GM18907 (cell line): ENCODE measurements at regions not wholly inside any gene's neighbourhood (a gene's known extent, or its start where the extent isn't known, plus 50 kb on each side); places are given as distances from the start of the nearest gene placed in this dataset.
A peak's percentile ranks its signal among the peaks of the same experiment; 100 is the strongest.
"Not testable (repeated sequence)": the region's sequence is repeated elsewhere in the genome, so short reads cannot be mapped to it uniquely, and the experiment has no call there.

Experiments
- ATAC-seq: cut with Tn5 transposase; IDR thresholded peaks from one replicate; pipeline ENCODE4 v1.9.1; 2021; ENCODE audit warnings: mild to moderate bottlenecking, moderate library complexity; ENCODE audit not compliant: unreplicated experiment

DNA sequence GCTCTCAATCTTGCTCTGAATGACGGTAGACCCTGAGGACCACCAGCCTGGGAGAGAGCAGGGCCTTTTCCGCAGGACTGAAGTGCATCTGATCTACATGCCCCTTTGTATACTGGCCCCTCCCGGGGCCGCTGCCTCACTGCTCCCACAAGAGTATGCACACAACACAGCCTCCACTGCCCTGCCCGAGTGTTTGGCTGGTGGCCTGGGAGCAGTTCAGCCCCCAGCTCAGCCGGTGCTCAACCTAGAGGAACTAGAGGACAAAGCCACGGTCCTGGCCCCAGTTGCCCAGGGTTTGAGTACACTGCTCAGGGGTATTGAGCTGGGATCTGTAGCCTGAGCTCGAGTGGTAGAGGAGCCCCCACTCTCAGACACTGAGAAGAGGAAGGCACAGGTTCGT, 118.9 kb upstream of the CAB39 start:
- ATAC-seq, result no peak

DNA sequence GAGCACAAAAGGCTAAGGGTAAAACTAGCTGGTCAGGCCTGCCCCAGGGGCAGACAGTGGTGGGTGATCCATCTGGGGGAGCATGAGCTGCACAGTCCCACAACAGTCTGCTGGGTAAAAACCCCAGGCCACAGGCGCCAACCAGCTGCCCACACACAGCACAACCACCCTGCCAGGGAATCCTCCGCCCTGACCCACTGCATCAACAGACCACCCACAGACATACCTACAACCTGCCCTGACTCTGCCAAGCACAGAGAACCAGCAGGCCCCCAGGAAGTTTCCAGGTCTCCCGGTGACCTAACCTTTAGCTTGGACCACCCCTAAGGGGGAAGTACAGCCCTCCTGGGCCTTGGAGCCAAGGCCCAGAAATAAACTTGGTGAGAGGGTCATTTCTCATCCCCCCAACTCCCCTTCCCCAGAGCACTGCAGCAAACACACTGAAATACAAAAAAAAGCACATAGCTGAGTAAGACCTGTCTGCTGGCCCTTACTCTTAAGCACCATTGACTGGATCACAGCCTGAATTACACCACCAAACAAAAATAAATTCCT, 118.3 kb upstream of the CAB39 start:
- no peak for ATAC-seq

DNA sequence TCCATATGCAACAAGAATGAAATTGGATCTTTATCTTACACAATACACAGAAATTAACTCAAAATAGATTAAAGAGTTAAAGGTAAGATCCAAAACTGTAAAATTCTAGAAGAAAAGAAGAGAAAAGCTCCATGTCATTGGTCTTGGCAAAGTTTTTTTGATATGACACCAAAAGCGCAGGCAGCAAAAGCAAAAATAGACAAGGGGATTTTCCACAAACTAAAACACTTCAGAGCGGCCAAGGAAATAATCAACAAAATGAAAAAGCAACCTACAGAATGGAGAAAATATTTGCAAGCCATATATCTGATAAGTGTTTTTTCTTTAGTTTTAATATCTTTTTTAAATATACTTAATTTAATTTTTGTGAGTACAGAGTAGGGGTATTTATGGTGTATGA, 112.8 kb upstream of the CAB39 start:
- ATAC-seq, result no peak

DNA sequence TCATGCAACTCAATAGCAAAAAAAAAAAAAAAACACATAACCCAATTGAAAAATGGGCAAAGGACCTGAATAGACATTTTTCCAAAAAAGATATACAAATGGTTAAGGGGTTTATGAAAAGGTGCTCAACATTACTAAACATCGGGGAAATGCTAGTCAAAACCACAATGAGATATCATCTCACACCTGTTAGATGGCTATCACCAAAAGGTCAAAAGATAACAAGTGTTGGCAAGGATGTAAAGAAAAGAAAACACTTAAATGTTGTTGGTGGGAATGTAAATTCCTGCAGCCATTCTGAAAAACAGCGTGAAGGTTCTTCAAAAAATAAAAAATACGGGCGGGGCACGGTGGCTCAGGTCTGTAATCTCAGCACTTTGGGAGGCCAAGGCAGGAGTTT, 112.4 kb upstream of the CAB39 start:
- ATAC-seq, result no peak

DNA sequence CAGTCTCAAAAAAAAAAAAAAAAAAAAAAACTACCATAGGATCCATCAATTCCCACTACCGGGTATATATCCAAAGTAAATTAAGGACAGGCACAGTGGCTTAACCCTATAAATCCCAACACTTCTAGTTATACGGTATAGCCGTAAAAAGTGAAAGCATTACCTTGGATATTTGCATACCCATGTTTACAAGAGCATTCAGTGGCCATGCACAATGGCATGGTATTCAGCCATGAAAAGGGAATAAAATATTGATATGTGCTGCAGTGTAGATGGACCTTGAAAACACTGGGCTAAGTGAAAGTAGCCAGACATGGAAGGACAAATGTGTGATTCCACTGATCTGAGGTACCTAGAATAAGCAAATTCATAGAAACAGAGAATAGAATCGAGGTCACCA, 111.8 kb upstream of the CAB39 start:
- ATAC-seq, result no peak

DNA sequence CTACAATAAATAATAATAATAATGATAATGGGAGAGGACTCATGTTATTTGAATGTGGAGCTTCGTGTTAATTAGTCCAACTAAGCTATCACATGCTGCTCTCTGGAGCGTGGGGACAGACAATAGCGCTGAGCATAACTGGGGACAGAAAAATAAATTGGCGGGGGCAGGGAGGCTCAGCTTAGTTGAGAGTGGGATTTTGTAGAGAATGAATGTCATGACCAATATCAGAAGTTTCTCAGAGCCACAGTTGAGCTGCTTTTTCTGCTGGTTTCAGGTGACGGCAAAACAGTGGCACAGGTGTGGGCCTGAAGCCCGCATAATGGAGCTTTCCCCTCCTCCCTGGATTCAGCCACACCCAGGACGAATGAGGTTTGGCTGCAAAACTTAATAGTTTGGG, 111.1 kb upstream of the CAB39 start:
- peak; percentile 66 for ATAC-seq

DNA sequence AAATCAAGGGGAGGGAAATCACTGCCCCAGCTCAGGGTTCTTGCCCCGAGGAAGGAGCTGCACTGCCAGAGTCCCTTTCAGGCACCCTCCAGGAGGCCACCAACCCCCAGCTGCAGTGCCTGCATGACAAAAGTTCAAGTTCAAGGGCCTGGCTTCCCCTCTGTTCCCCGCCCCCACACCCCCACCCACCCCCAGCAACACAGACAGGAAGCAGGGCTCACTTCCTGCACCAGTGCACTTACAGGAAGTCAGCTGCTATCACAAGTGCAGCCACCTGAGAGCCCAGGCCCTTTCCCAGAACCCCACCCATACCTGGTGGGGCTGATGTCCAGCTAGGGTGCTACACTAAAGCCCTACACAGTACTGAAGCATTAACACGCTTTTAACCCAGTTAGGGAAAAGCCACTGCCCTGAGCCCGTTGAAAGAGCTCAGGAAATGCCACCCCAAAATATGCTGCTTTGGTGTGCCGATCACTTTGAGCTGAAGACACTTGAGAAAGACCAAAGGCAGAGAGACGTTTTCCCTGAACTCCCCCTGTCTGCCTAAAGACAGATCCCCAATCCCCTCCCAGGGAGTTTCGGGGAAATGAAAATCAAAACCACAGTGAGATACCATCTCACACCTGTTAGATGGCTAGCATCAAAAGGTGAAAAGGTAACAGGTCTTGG, 109.9 kb upstream of the CAB39 start:
- peak; percentile 64 for ATAC-seq

GRCh38 chr2:230603317-230603716, 109.3 kb upstream of the CAB39 start:
- ATAC-seq, result not testable (repeated sequence)

DNA sequence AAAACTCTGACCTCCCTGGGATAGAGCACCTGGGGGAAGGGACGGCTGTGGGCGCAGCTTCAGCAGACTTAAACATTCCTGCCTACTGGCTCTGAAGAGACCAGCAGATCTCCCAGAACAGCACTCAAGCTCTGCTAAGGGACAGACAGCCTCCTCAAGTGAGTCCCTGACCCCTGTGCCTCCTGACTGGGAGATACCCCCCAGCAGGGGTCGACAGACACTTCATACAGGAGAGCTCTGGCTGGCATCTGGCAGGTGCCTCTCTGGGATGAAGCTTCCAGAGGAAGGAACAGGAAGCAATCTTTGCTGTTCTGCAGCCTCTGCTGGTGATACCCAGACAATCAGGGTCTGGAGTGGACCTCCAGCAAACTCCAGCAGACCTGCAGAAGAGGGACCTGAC, 108.5 kb upstream of the CAB39 start:
- ATAC-seq, result not testable (repeated sequence)

DNA sequence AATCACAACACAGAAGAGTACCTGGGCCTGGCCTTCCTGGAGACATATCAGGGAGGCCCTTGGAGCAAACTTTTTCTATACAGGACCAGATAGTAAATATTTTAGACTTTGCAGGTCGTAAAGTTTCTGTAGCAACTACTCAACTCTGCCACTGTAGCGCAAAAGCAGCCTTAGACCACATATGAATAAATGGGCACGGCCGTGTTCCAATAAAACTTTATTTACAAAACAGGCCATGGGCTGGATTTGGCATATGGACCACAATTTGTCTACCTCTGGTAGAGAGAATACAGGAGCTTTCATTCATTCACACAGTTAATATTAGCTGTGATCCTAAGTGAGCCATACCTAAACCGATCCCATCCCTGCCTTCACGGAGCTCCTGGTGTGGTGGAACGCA, 98.6 kb upstream of the CAB39 start:
- no peak for ATAC-seq

GRCh38 chr2:230614913-230615332, 97.7 kb upstream of the CAB39 start:
- peak; percentile 77 for ATAC-seq

- not testable (repeated sequence) for ATAC-seq
Measured at GRCh38 chr2:230617256-230617706, 95.4 kb upstream of the CAB39 start.

DNA sequence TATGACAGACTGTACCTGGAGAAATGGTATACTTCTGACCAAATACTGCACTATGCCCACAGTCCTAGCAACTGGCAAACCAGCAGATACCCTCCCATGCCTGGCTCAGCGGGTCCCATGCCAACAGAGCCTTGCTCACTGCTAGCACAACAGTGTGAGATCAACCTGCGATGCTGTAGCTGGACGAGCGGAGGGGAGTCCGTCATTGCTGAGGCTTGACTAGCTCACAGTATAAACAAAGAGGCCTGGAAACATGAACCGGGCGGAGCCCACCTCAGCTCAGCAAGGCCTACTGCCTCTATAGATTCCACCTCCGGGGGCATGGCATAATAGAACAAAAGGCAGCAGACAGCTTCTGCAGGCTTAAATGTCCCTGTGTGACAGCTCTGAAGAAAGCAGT, 93.2 kb upstream of the CAB39 start:
- no peak for ATAC-seq

DNA sequence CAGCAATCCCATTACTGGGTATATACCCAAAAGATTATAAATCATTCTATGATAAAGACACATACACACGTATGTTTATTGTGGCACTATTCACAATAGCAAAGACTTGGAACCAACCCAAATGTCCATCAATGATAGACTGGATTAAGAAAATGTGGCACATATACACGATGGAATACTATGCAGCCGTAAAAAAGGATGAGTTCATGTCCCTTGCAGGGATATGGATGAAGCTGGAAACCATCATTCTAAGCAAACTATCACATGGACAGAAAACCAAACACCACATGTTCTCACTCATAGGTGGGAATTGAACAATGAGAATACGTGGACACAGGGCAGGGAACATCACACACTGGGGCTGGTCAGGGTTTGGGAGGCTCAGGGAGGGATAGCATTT, 87.4 kb upstream of the CAB39 start:
- ATAC-seq, result not testable (repeated sequence)

GRCh38 chr2:230627091-230627490, 85.6 kb upstream of the CAB39 start:
- ATAC-seq, result not testable (repeated sequence)

- ATAC-seq, result no peak
Measured at GRCh38 chr2:230627806-230628724, 84.6 kb upstream of the CAB39 start.

- ATAC-seq, result no peak
Measured at GRCh38 chr2:230631470-230631869, 81.2 kb upstream of the CAB39 start.

GRCh38 chr2:230634146-230634545, 78.5 kb upstream of the CAB39 start:
- ATAC-seq, result no peak

DNA sequence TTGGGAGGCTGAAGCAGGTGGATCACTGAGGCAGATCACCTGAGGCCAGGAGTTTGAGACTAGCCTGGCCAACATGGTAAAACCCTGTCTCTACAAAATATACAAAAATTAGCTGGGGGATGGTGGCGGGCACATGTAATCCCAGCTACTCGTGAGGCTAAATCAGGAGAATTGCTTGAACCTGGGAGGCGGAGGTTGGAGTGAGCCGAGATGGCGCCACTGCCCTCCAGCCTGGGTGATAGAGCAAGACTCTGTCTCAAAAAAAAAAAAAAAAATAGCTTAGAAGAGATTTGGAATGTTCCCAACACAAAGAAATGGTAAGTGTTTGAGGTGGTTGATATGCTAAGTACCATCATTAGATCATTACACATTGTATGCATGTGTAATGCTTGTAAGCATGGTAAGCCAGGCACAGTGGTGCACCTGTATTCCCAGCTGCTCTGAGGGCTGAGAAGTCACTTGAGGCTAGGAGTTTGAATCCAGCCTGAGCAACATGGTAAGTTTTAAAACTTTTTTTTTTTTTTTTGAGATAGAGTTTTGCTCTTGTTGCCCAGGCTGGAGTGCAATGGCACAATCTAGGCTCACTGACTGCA, 77.8 kb upstream of the CAB39 start:
- not testable (repeated sequence) for ATAC-seq

DNA sequence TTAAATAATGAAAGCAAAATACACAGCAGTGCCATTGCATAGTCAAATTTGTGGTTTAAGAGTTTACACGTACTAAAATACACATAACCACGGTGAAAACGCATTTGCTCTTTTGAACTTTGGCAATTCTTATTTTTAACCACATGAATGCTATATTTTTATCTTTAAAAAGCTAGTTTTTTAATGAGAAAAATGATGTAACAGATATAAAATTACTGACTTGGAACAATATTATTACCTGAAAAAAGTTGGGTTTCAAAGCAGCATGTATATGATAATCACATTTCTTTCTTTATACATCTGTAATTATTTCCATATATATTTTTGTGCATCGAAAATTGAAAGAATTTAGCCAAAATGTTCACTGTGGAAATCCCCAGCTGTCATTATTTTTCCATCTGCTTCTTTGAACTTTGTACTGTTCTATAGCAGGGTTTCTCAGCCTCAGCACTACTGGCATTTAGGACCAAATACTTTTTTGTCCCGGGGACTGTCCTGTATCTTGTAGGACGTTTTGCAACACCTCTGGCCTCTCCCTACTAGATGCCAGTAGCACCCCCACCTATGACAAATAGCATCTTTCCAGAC, 75.9 kb upstream of the CAB39 start:
- no peak for ATAC-seq

DNA sequence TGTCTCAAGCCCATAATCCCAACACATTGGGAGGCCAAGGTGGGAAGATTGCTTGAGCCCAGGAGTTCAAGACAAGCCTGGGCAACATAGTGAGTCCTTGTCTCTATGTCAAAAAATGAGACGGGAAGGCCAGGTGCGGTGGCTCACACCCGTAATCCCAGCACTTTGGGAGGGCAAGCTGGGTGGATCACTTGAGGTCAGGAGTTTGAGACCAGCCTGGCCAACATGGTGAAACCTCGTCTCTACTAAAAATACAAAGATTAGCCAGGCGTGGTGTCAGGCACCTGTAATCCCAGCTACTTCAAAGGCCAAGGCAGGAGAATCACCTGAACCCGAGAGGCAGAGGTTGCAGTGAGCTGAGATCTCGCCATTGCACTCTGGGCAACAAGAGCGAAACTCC, 75.2 kb upstream of the CAB39 start:
- ATAC-seq, result not testable (repeated sequence)
